ENCODE measurements at regions not wholly inside any gene's neighbourhood (a gene's known extent, or its start where the extent isn't known, plus 50 kb on each side); places are given as distances from the start of the nearest gene placed in this dataset.
"Not testable (repeated sequence)": the region's sequence is repeated elsewhere in the genome, so short reads cannot be mapped to it uniquely, and the experiment has no call there.

DNA sequence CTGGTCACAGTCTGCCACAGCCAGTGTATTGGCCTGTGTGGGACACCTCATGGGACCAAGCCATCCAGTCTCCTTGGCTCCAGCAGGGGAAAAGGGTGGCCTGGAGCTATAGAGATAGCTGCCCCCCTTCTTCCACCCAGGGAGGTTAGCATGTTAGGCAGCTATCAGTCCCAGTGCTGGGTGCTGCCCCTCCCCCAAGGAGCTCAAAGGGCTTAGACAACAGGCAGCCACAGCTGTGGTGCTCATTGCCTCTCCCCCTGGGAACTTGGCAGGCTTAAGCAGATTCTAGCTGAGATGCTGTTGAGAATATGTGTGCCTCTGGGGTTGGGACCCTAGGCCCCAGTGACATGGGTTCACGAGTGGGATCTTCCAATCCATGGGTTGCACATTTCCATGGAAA lies 226.0 kb upstream of the PTGER4 start:
- no peak for DNase-seq

DNA sequence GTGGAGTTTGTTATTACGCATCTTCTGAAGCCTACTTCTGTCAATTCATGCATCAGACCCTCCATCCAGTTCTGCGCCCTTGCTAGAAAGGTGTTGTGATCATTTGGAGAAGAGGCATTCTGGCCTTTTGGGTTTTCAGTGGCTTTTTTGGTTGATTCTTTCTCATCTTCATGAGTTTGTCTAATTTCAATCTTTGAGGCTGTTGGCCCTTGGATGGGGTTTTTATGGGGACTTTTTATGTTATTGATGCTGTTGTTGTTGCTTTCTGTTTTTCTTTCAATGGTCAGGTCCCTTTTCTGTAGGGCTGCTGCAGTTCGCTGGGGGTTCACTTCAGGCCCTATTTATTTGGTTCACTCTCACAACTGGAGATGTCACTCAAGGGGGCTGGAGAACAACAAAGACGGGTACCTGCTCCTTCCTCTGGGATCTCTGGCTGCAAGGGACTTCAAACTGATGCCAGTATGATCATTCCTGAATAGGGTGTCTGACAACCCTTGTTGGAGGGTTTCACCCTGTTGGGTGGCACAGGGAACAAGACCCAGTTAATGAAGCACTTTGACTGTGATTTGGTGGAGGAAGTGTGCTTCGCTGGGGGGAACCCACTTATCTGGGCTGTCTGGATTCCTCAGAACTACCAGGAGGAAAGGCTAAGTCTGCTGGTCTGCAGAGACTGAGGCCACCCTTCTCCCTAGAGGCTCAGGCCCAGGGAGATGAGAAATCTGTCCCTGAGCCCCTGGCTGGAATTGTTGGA lies 226.7 kb upstream of the PTGER4 start:
- DNase-seq = no peak

DNA sequence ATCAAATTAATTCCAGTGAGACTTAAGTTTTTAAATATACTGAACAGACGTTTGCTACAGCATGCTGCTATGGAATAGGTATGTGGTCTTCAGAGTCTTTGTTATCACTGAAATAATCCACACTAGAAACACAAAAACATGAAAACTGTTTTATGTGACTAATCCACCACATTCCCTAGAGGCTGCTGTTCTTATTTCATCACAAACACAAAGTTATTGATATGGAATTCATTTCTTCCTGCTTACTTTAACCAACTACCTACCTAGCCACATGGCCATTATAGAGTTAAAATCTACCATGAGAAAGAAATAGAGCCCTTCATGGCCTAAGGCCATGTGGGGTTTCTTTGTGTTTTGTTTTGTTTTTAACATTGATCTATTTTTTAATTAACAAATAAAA lies 232.3 kb upstream of the PTGER4 start:
- DNase-seq = no peak

DNA sequence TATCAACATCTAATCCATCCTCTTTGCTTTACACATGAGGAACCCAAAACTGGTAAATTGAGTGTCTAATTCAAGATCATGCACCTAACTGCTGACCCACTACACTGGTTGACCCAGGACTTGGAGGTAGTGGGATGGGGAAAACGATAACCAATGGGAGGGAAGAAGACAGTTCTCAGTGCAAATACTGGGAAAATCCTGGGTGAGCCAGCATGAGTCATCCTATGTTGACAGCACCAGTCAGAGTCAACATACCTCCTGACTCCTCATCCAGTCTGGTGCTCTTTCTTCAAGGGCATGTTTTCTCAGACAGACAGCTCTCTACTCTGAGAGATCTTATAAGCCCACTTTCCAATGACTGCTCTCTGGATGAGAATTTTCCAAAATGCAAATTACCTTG lies 232.8 kb upstream of the PTGER4 start:
- no peak for DNase-seq

DNA sequence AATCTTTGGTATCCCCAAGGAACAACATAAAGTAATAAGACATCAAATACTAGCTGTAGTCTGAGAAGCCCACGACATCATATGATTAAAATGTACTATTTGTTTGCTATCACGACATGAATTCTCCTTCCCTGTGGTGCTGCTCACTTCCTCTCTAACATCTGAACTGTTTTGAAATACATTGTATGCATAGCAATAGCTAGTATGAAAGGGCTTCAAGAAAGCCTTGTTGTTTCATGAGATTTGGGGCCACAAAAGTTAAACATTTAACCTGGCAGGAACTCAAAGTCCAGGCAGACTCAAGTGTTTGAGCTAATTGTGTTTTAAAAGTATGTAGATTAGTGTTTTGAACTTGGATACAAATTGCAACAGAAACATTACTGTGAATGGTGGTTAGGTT lies 237.4 kb upstream of the PTGER4 start:
- no peak for DNase-seq

DNA sequence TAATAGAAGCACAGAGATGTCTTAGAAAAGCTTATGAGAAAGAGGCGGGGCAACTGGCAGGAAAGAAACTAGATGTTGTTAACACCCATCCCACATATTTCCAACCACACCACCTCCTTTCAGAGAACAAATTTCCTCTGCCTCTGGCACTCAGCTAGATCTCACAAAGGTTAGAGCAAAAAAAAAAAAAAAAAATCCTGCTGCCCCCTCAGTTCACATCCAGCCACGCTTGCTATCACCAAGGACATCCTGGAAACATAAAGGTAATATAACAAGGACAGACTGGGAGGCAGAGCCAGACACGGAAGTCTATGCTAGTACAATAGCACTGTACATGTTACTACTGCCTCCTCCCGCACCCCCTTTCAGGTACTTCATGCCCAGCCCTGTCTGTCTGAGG lies 238.0 kb upstream of the PTGER4 start:
- DNase-seq = peak in 2 of 4 experiments; percentile 11

DNA sequence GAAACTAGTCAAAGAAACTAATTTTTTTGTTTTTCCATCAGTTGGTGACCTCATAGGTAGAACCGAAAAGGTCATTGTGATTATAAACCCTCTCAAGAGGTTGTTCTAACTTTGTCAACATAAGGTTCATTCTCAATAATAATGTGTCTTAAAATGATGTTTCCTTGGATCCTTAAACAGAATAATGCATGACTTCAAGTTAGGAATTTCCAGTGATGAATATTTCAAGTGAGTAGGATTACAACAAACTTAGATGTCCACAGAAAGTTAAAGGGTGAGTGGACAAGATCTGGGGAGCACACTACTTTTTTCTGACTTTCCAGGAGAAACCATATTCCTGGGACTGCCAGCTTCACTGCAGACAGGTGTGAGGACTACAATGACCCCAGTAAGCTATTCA lies 239.0 kb upstream of the PTGER4 start:
- no peak for DNase-seq

DNA sequence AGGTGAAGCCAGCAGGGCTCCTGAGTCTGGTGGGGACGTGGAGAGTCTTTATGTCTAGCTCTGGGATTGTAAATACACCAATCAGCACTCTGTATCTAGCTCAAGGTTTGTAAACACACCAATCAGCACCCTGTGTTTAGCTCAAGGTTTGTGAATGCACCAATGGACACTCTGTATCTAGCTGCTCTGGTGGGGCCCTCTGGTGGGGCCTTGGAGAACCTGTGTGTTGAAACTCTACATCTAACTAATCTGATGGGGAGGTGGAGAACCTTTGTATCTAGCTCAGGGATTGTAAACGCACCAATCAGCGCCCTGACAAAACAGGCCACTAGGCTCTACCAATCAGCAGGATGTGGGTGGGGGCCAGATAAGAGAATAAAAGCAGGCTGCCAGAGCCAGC lies 240.6 kb upstream of the PTGER4 start:
- DNase-seq = peak in 1 of 4 experiments; percentile 3

DNA sequence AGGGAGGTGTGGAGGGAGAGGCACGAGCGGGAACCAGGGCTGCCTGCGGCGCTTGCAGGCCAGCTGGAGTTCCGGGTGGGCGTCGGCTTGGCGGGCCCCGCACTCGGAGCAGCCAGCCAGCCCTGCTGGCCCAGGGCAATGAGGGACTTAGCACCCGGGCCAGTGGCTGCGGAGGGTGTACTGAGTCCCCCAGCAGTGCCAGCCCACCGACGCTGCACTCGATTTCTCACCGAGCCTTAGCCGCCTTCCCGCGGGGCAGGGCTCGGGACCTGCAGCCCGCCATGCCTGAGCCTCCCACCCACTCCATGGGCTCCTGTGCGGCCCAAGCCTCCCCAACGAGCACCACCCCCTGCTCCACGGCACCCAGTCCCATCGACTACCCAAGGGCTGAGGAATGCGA lies 241.1 kb upstream of the PTGER4 start:
- DNase-seq = not testable (repeated sequence)

DNA sequence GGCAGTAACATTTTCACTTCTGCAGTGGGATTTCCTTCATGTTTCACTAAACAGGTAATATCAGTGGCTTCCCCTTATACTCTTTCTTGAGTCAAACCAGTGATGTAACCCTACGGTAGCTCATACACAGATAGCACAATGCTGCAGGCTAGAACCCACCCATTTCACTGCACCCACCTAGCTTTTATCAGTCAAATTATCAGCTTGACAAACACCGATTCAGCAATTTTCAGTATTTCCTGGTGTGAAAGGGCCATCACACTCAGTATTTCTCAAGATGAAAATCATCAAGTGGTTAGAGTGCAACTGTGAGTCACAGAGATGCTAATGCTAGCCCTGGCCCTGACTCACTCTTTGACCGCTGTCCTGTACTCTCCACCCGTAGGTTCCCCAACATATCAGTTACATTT lies 242.3 kb upstream of the PTGER4 start:
- no peak for DNase-seq

DNA sequence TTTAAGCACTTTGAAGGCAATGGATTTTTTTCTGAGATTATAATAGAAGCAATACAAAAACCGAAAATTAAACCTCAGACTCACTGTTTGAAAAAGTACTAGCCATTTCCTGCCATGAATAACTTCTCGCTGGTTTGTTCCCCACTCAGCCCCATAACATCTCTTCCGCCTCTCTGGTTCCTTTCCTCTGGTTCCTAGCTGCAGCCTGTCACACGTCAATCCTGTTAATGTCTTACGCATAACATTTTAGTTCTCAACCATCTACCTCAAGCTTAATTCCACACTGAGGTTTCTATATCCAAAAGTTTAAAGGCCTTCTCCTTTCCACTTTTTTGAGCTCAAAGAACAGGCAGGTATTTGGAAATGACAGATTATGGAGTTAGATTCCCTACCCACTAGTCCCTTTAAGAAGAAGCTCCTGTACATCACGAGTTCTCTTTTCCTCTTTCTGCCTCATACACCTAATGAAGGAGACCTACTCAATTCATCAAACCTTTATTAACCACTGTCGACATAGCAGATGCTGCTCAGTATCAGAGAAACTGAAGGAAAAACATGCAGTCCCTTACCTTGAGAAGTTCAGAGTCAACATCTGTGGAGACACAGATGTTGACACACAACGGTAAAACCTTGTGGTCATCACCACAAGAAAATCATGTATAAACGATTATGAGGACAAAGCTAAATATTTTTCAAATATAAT lies 243.0 kb upstream of the PTGER4 start:
- DNase-seq = peak in 1 of 4 experiments; percentile 4

DNA sequence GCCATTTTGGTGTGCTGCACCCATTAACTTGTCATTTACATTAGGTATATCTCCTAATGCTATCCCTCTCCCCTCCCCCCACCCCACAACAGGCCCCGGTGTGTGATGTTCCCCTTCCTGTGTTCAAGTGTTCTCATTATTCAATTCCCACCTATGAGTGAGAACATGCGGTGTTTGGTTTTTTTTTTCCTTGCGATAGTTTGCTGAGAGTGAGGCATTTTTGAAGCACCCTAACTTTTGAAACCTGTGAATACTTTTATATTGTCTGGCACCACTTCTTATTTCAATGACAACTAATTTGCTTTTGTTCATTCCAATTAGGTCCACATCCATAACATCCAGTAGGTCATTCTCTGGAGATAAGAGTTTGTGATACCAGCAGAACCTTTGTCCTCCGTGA lies 244.0 kb upstream of the PTGER4 start:
- DNase-seq = not testable (repeated sequence)

DNA sequence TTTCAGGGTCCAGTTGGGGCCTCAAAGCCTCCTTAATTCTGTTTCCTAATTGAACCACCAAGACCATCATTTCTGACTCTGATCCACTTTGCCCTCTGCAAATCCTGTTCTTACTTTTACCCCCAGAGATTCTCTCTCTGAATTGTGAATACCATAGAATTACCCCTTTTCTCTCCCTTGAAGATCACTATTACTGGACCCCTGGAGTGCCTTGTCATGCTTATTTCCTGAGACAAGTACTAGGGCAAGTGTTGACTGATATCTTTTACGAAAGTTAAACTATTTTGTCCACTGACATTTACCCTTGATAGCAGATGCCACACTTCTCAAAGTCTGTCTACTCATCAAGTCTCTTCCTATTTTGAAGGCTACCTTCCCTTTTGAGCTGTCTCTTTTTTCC lies 246.9 kb upstream of the PTGER4 start:
- no peak for DNase-seq

DNA sequence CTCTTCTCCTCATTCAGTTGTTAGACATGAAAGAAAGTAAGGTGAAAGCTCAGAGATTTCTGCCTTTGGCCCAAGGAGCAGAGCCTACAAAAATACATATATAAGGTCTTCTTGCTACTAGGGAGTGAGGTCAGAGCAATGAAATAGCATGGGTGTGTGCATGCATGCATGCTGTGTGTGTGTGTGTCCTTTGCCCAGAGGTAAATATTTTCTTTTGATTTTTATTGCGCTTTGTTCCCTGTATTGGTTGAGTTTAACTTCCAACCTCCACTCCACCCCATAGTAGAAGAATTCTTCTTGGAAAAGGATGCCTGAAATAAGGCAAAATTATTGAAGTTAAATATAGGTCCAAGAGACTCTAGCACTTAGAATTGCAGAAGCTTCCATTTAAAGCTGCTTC lies 248.0 kb upstream of the PTGER4 start:
- DNase-seq = no peak

DNA sequence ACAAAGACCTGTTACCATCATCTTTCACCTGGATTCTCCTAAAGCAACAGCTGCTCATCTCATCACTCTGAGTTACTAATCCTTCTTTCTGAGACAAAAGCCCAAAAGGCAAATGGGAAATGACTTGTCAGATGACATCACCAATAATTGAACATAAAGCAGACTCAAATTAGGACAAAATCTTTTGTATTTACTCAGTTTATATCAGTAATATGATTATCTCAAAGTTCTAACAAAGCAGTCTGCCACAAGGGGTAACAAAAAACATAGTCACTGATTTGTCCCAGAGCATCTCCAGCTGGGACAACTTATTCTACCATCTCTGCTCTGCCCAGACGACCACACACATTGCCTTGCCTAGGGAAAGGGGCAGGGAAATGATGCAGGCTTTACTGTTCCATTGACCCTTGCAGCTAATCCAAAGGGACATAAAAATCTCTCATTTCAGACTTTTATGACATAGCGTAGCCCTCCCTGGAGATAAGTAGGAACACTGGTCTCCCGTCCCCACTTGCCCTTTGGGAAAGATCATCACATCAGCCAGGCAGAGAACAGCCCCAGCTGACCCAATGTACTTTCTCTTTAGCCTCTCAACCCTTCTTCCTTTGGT lies 249.5 kb upstream of the PTGER4 start:
- no peak for DNase-seq

DNA sequence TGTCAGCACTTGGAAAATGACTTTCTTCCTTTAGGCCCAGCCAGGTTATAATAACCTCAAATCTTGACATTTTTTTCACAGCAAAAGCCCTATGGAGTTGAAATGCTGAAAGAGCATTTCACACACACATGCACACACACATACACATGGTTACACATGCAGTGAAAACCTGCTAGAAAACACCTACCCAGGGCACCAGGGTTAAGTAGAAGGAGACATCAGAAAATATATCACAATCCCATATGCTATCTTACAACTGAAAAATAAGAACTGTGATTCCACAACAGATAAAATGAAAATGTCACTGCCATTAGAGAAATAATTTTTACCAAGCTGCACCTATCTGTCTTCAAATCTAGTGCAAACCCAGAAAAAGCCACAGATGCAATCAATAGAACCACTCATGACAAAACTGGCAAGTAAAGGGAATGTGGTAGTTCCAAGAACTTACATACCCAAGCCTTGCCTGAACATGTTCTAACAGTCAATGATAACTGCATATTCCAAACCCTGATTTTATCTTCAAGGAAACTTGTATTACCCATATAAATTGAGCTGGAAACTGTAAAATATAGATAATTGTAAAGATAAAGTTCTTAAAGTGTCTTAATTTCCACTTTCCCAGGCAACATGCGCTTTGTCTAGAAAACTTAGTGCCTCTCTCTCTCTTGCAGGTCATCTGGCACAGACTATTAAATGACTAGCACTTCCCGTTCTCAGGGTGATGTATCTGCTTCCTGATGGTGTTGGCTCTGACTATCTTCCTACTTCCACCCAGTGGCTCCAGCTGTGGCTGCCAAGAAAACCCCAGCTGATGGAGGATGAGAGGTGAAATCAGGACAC lies 250.2 kb upstream of the PTGER4 start:
- DNase-seq = no peak

DNA sequence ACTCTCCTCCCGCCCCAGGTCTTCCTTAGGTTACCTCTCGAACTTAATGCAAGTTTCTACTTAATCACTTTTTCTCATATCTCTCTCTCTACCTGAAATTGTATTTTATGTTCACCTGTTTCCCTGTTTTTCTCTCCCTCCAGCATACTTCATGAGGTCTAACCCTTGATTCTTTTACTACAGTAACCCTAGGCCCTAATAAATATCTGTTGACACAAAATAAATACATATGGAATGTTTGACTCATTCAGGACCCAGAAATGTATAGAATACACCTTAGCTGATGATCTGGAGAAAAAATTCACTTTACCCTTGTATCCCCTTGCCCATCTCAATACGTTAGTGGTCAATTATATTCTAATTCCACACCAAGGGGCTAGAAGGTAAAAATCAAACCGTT lies 250.9 kb upstream of the PTGER4 start:
- no peak for DNase-seq

DNA sequence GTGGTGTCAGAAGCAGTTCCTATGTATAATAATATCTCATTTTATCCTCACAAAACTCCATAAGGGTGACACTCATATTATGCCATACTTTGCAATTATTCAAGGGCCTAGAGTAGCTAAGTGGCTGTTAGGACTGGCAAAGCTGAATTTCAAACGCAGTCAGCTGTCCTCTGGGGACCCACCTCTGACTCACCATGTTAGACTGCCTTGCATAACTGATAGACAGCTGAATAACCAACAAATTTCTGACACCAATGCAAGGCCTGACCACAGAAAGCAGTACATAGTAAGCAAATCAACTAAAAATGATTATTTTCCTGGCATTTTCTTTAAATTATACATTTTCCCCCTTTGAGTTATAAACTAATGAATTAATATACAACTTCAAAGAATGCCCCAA lies 251.6 kb upstream of the PTGER4 start:
- DNase-seq = no peak

DNA sequence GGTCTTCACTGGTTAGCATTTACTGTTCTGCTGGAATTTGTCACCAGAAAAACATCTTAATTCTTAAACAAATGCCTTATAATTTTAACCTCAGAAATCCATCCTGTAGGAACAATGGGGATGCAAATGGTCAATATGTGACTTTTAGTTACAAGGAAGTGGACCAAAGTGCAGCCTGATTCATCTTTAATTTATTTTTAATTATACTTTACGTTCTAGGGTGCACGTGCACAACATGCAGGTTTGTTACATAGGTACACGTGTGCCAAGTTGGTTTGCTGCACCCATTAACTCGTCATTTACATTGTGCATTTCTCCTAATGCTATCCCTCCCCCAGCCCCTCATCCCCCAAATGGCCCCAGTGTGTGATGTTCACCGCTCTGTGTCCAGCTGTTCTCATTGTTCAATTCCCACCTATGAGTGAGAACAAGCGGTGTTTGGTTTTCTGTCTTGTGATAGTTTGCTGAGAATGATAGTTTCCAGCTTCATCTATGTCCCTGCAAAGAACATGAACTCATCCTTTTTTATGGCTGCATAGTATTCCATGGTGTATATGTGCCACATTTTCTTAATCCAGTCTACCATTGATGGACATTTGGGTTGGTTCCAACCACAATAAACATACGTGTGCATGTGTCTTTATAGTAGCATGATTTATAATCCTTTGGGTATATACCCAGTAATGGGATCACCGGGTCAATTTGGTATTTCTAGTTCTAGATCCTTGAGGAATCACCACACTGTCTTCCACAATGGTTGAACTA lies 262.5 kb upstream of the PTGER4 start:
- DNase-seq = not testable (repeated sequence)

DNA sequence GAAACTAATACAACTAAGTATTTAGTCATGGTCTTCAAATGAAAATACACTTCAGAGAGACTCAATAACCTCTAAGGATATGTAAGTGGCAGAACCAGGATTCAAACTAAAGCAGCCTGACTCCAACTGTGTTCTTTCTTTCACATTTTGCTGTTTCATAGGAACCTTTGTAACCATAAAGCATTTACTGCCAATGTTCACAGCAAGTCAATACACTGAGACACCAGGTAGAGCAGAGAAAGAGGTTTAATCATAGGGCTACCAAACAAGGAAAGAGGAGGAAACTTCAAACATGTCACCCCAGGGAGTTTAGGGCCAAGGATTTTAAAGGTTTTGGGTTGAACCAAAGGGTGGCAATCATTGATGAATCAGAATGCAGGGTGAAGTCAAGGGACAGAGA lies 263.1 kb upstream of the PTGER4 start:
- DNase-seq = no peak

DNA sequence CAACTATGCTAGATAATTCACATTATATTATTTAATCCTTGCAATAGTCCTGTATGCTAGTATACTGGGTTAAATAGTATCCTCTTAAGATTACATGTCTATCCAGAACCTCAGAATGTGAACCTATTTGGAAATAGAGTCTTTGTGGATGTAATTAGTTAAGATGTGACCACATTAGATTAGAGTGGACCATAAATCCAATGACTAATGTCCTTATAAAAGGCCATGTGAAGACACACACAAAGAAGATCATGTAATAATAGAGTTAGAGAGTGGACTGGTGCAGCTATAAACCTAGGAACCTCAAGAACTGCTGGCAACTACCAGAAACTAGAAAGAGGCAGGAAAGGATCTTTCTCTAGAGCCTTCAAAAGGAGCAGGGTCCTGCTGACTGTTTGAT lies 263.6 kb upstream of the PTGER4 start:
- DNase-seq = no peak

DNA sequence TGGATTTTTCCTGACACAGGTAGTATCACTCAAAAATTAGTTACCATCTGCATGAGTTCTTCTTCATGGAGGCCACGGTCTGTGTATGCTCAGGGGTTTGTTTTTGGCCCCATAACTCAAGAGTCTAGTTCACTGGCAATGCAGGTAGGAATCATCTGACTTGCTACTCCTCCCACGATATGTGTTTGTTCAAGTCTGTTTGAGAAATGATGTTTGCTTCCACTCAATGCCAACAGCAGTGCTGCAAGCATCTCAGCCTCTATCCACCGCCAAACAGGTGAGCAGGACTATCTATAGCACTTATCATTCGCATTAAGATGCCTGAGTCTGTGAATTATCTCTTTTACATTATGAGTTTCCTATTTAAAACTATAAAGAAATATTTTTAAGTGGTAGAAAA lies 264.8 kb upstream of the PTGER4 start:
- DNase-seq = no peak

DNA sequence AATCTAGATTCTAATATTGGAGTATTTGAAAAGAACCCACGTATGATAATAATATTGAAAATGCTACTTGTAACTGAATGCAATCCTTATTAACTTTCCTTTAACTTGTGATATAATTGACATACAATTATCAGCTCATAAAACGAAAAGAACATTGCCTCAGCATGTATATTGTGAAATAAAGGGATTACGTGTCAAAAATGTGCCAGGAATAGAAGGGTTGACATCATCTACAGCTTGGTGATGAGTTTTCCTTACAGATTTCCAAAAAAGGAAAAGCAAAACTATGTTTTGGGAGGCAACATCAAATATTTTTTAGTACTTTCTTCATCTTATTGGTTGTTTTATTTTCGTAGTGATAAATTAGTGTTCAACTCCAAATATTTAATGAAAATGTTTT lies 266.0 kb upstream of the PTGER4 start:
- no peak for DNase-seq
